ENCODE measurements at regions not wholly inside any gene's neighbourhood (a gene's known extent, or its start where the extent isn't known, plus 50 kb on each side); places are given as distances from the start of the nearest gene placed in this dataset.

- TF ChIP-seq CTCF (optimal IDR thresholded peaks at IDR 0.05 in 1 of 3, IDR thresholded peaks at IDR 0.05 in 1 of 3, conservative IDR thresholded peaks at IDR 0.05 in 1 of 3; ENCODE audit: extremely low read depth in 1 of 3, insufficient read depth in 2 of 3, low read length in 3 of 3) (no peak), EZH2 (IDR thresholded peaks at IDR 0.05; ENCODE audit: low read length) (no peak)
These were observed 212.4 kb upstream of the POU1F1 start for GRCh38 chr3:87488765-87489164.

Measured in keratinocyte (primary cell).